HEK293T (cell line): ENCODE measurements at regions not wholly inside any gene's neighbourhood (a gene's known extent, or its start where the extent isn't known, plus 50 kb on each side); places are given as distances from the start of the nearest gene placed in this dataset.

ENCODE experiments used
- CTCF ChIA-PET: fragments of 350-600 bp; formaldehyde crosslinking; extraction: SDS; loops from one replicate; lab custom pipeline; 2021; ENCODE audit warnings: antibody characterized with exemption, inconsistent platforms; lab: Yijun Ruan, JAX
- POLR2A ChIA-PET: fragments of 350-600 bp; formaldehyde crosslinking; extraction: SDS; loops from one replicate; lab custom pipeline; 2020; ENCODE audit warnings: antibody characterized with exemption, inconsistent platforms; lab: Yijun Ruan, JAX
- DNase-seq: peaks from one replicate; pipeline ENCODE4 v3.0.0; 2012; ENCODE audit warnings: mixed read lengths; ENCODE audit errors: extremely low spot score
- ARNT ChIP-seq: fragments of 450-650 bp; IDR thresholded peaks from 2 replicates; pipeline ENCODE4 v1.6.1; 2017; ENCODE audit warnings: mild to moderate bottlenecking
- BHLHE40 ChIP-seq: fragments of 450-650 bp; IDR thresholded peaks from 2 replicates; pipeline ENCODE4 v1.6.1; 2016; ENCODE audit warnings: mild to moderate bottlenecking, moderate library complexity, borderline replicate concordance
- CTBP1 ChIP-seq: fragments of 450-650 bp; IDR thresholded peaks from 2 replicates; pipeline ENCODE4 v1.6.1; 2016; ENCODE audit warnings: borderline replicate concordance
- ELF4 ChIP-seq: fragments of 450-650 bp; IDR thresholded peaks from 2 replicates; pipeline ENCODE4 v1.6.1; 2017; ENCODE audit warnings: antibody characterized with exemption
- FOXA1 ChIP-seq: fragments of 450-650 bp; IDR thresholded peaks from 2 replicates; pipeline ENCODE4 v1.6.1; 2016; ENCODE audit warnings: mild to moderate bottlenecking
- FOXK2 ChIP-seq: fragments of 450-650 bp; IDR thresholded peaks from 2 replicates; pipeline ENCODE4 v1.6.1; 2016; ENCODE audit warnings: mild to moderate bottlenecking
- FOXM1 ChIP-seq: fragments of 450-650 bp; IDR thresholded peaks from 2 replicates; pipeline ENCODE4 v1.6.1; 2017; ENCODE audit warnings: mild to moderate bottlenecking, borderline replicate concordance
- HDGF ChIP-seq: fragments of 450-650 bp; IDR thresholded peaks from 2 replicates; pipeline ENCODE4 v1.6.1; 2017; ENCODE audit warnings: antibody characterized with exemption, borderline replicate concordance
- L3MBTL2 ChIP-seq: fragments of 450-650 bp; conservative IDR thresholded peaks from 2 replicates; pipeline ENCODE4 v1.6.1; 2016; ENCODE audit warnings: mild to moderate bottlenecking
- LEF1 ChIP-seq: fragments of 450-650 bp; IDR thresholded peaks from 2 replicates; pipeline ENCODE4 v1.6.1; 2017; ENCODE audit warnings: mild to moderate bottlenecking, borderline replicate concordance
- NFRKB ChIP-seq: fragments of 450-650 bp; IDR thresholded peaks from 2 replicates; pipeline ENCODE4 v1.6.1; 2016; ENCODE audit warnings: mild to moderate bottlenecking, moderate library complexity
- PKNOX1 ChIP-seq: fragments of 450-650 bp; IDR thresholded peaks from 2 replicates; pipeline ENCODE4 v1.6.1; 2016
- SP1 ChIP-seq: fragments of 450-650 bp; IDR thresholded peaks from 2 replicates; pipeline ENCODE4 v1.6.1; 2017
- SUZ12 ChIP-seq: fragments of 450-650 bp; IDR thresholded peaks from 2 replicates; pipeline ENCODE4 v1.6.1; 2016; ENCODE audit warnings: mild to moderate bottlenecking
- TARDBP ChIP-seq: fragments of 450-650 bp; IDR thresholded peaks from 2 replicates; pipeline ENCODE4 v1.6.1; 2016
- ZNF384 ChIP-seq: fragments of 450-650 bp; IDR thresholded peaks from 2 replicates; pipeline ENCODE4 v1.6.1; 2016

GRCh38 chr15:88399021-88399685, 68.0 kb downstream of the MRPL46 start:
- ChIA-PET CTCF (no interaction called here), POLR2A (no interaction called here)
- TF ChIP-seq HDGF (no peak), SUZ12 (no peak), ZNF384 (no peak), L3MBTL2 (no peak), LEF1 (no peak), ARNT (no peak), FOXA1 (no peak), FOXK2 (no peak), SP1 (no peak), NFRKB (no peak), CTBP1 (no peak), TARDBP (no peak), PKNOX1 (no peak), FOXM1 (no peak), BHLHE40 (no peak), ELF4 (no peak)

GRCh38 chr15:88398011-88398410, 69.2 kb downstream of the MRPL46 start:
- CTCF ChIA-PET, result no interaction called here
- no peak for DNase-seq
- TF ChIP-seq FOXK2 (no peak), FOXM1 (no peak), L3MBTL2 (no peak), ZNF384 (no peak), PKNOX1 (no peak), ELF4 (no peak), ARNT (no peak), HDGF (no peak)
- POLR2A ChIA-PET, result interaction anchor here (1.1 kb wide), 1 partner anchor 28 kb away, joined by 4 read pairs; no protein-coding TSS in a partner anchor

More at GRCh38 chr15:88399021-88399685, 68.0 kb downstream of the MRPL46 start:
- DNase-seq, result no peak

GRCh38 chr15:88397506-88397905, 69.7 kb downstream of the MRPL46 start:
- DNase-seq, result no peak
- CTCF ChIA-PET, result no interaction called here
- no peak for TF ChIP-seq FOXA1
- no peak for TF ChIP-seq TARDBP
- TF ChIP-seq L3MBTL2, result no peak
- TF ChIP-seq SP1, result no peak
- TF ChIP-seq PKNOX1, result no peak
- POLR2A ChIA-PET, result interaction anchor here (1.1 kb wide), 1 partner anchor 28 kb away, joined by 4 read pairs; no protein-coding TSS in a partner anchor

- no peak for TF ChIP-seq CTBP1
- TF ChIP-seq TARDBP, result no peak
- no peak for TF ChIP-seq PKNOX1
- TF ChIP-seq NFRKB, result no peak
- TF ChIP-seq ZNF384, result no peak
- no peak for TF ChIP-seq LEF1
- no peak for TF ChIP-seq FOXK2
- TF ChIP-seq HDGF, result no peak
- no peak for TF ChIP-seq L3MBTL2
- TF ChIP-seq ARNT, result no peak
- no peak for TF ChIP-seq ELF4
- no peak for TF ChIP-seq FOXA1
- TF ChIP-seq BHLHE40, result no peak
- no peak for TF ChIP-seq SUZ12
- TF ChIP-seq FOXM1, result no peak
- no peak for TF ChIP-seq SP1
- no peak for DNase-seq
- ChIA-PET CTCF (no interaction called here), POLR2A (no interaction called here)
Observed at GRCh38 chr15:88395872-88396781, 71.1 kb downstream of the MRPL46 start.

GRCh38 chr15:88395241-88395640, 71.9 kb downstream of the MRPL46 start:
- ChIA-PET CTCF (no interaction called here), POLR2A (no interaction called here)
- TF ChIP-seq ZNF384, result no peak
- TF ChIP-seq TARDBP, result no peak
- DNase-seq, result no peak
